IPS DF 6.9 (cell line): ENCODE measurements at regions not wholly inside any gene's neighbourhood (a gene's known extent, or its start where the extent isn't known, plus 50 kb on each side); places are given as distances from the start of the nearest gene placed in this dataset.
"Not testable (repeated sequence)": the region's sequence is repeated elsewhere in the genome, so short reads cannot be mapped to it uniquely, and the experiment has no call there.

Experiments
- DNase-seq: peaks from one replicate; pipeline ENCODE4 v3.0.0-alpha.2; 2013; ENCODE audit warnings: low read depth, low spot score
- H3K27ac ChIP-seq: one replicate; pipeline ENCODE4 v1.5.1; 2013; ENCODE audit warnings: low read length, control low read depth
- H3K27me3 ChIP-seq: 2 replicates; pipeline ENCODE4 v1.6.1; 2013; ENCODE audit warnings: mild to moderate bottlenecking, low read length; ENCODE audit not compliant: control insufficient read depth, insufficient read depth
- H3K36me3 ChIP-seq: 2 replicates; pipeline ENCODE4 v1.6.1; 2013; ENCODE audit warnings: low read length; ENCODE audit not compliant: control insufficient read depth, insufficient read depth
- H3K4me1 ChIP-seq: 2 replicates; pipeline ENCODE4 v1.6.1; 2013; ENCODE audit warnings: low read length; ENCODE audit not compliant: control insufficient read depth, insufficient read depth
- H3K4me3 ChIP-seq: 2 replicates; pipeline ENCODE4 v1.5.1; 2013; ENCODE audit warnings: mild to moderate bottlenecking, low read length
- H3K9me3 ChIP-seq: 2 replicates; pipeline ENCODE4 v1.6.1; 2013; ENCODE audit warnings: low read length, inconsistent platforms; ENCODE audit not compliant: control insufficient read depth, insufficient read depth
- WGBS: extraction: QIAGEN DNeasy Blood & Tissue Kit; methylation state at CpG from one replicate; pipeline ENCODE4 v1.1.7; 2013; ENCODE audit warnings: mixed read lengths, missing lambda C conversion rate; ENCODE audit not compliant: insufficient read length, insufficient coverage; 5-methylcytosine and 5-hydroxymethylcytosine counted together

- no peaks in the 10 kb centered on the region for H3K4me1 ChIP-seq
- no peak overlapping the region for H3K4me3 ChIP-seq
- H3K36me3 ChIP-seq: no peaks in the 10 kb centered on the region
- H3K27me3 ChIP-seq: no peaks in the 10 kb centered on the region
- no peak overlapping the region for H3K27ac ChIP-seq
- no peaks in the 10 kb centered on the region for H3K9me3 ChIP-seq
- no peak for DNase-seq
Observed at GRCh38 chr5:145544401-145544800, 290.7 kb downstream of the PRELID2 start.

GRCh38 chr5:145543968-145544367, 291.2 kb downstream of the PRELID2 start:
- no CpG with 5 or more reads among the region's 3 CpGs for WGBS
- Histone ChIP-seq H3K27me3 (no peaks in the 10 kb centered on the region), H3K36me3 (no peaks in the 10 kb centered on the region), H3K4me1 (no peaks in the 10 kb centered on the region), H3K27ac (no peak overlapping the region), H3K4me3 (no peak overlapping the region), H3K9me3 (no peaks in the 10 kb centered on the region)
- no peak for DNase-seq

DNA sequence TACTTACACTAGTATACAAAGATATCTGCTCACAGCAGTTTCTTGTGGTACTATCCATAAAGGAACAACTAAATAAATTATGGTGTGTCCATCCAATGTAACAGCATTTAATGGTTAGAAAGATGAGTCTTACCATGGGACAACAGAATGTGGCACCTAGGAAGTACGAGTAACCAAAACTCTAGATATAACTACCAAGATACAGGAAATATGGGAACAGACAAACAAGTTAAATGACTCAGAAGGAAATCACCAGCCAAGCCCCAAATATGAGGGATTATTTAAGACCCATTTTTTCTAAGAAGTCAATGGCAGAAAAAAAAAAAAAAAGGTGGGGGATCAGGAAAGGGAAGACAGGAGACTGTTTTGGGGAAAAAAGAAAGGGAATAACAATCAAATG, 294.8 kb downstream of the PRELID2 start:
- WGBS: no CpG with 5 or more reads among the region's 1 CpG
- no peaks in the 10 kb centered on the region for H3K27me3 ChIP-seq
- H3K4me1 ChIP-seq: no peaks in the 10 kb centered on the region
- H3K27ac ChIP-seq: no peak overlapping the region
- DNase-seq: no peak
- no peaks in the 10 kb centered on the region for H3K36me3 ChIP-seq
- H3K4me3 ChIP-seq: no peak overlapping the region
- H3K9me3 ChIP-seq: no peaks in the 10 kb centered on the region

GRCh38 chr5:145539201-145539600, 295.9 kb downstream of the PRELID2 start:
- no peaks in the 10 kb centered on the region for H3K27me3 ChIP-seq

GRCh38 chr5:145536133-145536532, 299.0 kb downstream of the PRELID2 start:
- no peaks in the 10 kb centered on the region for H3K36me3 ChIP-seq
- no peak overlapping the region for H3K27ac ChIP-seq
- DNase-seq: no peak
- no peaks in the 10 kb centered on the region for H3K9me3 ChIP-seq
- H3K27me3 ChIP-seq: no peaks in the 10 kb centered on the region
- H3K4me1 ChIP-seq: no peaks in the 10 kb centered on the region
- no peak overlapping the region for H3K4me3 ChIP-seq
- no CpG with 5 or more reads among the region's 4 CpGs for WGBS

More at GRCh38 chr5:145539201-145539600, 295.9 kb downstream of the PRELID2 start:
- no peak overlapping the region for H3K4me3 ChIP-seq
- DNase-seq: no peak
- WGBS: no CpG with 5 or more reads among the region's 2 CpGs
- H3K27ac ChIP-seq: no peak overlapping the region
- H3K36me3 ChIP-seq: no peaks in the 10 kb centered on the region
- H3K4me1 ChIP-seq: no peaks in the 10 kb centered on the region
- no peaks in the 10 kb centered on the region for H3K9me3 ChIP-seq

- H3K27ac ChIP-seq: no peak overlapping the region
- H3K27me3 ChIP-seq: no peaks in the 10 kb centered on the region
- no peak overlapping the region for H3K4me3 ChIP-seq
- no peak for DNase-seq
- H3K36me3 ChIP-seq: no peaks in the 10 kb centered on the region
- H3K9me3 ChIP-seq: no peaks in the 10 kb centered on the region
- no peaks in the 10 kb centered on the region for H3K4me1 ChIP-seq
- WGBS: no CpG with 5 or more reads among the region's 5 CpGs
Observed at GRCh38 chr5:145531038-145531734, 304.0 kb downstream of the PRELID2 start.

DNA sequence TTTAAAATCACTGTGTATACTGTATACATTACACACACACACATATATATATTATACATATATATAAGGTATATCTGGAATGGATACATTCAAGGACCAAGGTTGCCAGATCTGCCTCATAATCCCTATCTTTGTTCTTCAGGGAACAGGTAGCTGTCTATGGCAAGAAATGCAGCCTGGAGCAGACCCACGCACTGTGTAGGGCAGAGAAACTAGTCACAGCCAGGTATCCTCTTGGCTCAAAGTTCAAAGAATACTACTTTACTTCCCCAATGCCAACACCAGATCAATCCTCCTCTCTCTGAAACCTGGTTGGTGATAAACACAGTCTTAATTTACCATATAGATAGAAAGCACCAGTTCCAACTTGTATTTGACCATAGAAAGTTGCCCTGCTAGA, 313.6 kb downstream of the PRELID2 start:
- no peaks in the 10 kb centered on the region for H3K36me3 ChIP-seq
- DNase-seq: no peak
- no peak overlapping the region for H3K27ac ChIP-seq
- no peak overlapping the region for H3K4me3 ChIP-seq
- H3K9me3 ChIP-seq: no peaks in the 10 kb centered on the region
- no peaks in the 10 kb centered on the region for H3K4me1 ChIP-seq
- WGBS: no CpG with 5 or more reads among the region's 1 CpG
- no peaks in the 10 kb centered on the region for H3K27me3 ChIP-seq

GRCh38 chr5:145521066-145521465, 314.1 kb downstream of the PRELID2 start:
- Histone ChIP-seq H3K27me3 (no peaks in the 10 kb centered on the region), H3K36me3 (no peaks in the 10 kb centered on the region), H3K4me1 (no peaks in the 10 kb centered on the region), H3K9me3 (no peaks in the 10 kb centered on the region), H3K4me3 (no peak overlapping the region), H3K27ac (no peak overlapping the region)
- no peak for DNase-seq
- WGBS: no CpG with 5 or more reads among the region's 3 CpGs

- no peak overlapping the region for H3K4me3 ChIP-seq
Observed at GRCh38 chr5:145520335-145520734, 314.8 kb downstream of the PRELID2 start.

DNA sequence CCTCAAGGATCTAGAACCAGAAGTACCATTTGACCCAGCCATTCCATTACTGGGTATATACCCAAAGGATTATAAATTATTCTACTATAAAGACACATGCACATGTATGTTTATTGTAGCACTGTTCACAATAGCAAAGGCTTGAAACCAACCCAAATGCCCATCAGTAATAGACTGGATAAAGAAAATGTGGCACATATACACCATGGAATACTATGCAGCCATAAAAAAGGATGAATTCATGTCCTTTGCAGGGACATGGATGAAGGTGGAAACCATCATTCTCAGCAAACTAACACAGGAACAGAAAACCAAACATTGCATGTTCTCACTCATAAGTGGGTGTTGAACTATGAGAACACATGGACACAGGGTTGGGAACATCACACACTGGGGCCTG, 317.6 kb downstream of the PRELID2 start:
- H3K4me1 ChIP-seq, H3K27ac ChIP-seq, DNase-seq, H3K9me3 ChIP-seq, H3K36me3 ChIP-seq, H3K4me3 ChIP-seq, H3K27me3 ChIP-seq: not testable (repeated sequence)

More at GRCh38 chr5:145520335-145520734, 314.8 kb downstream of the PRELID2 start:
- no CpG with 5 or more reads among the region's 4 CpGs for WGBS
- H3K27ac ChIP-seq: no peak overlapping the region
- no peaks in the 10 kb centered on the region for H3K27me3 ChIP-seq
- H3K36me3 ChIP-seq: no peaks in the 10 kb centered on the region
- DNase-seq: no peak
- no peaks in the 10 kb centered on the region for H3K4me1 ChIP-seq
- H3K9me3 ChIP-seq: no peaks in the 10 kb centered on the region

DNA sequence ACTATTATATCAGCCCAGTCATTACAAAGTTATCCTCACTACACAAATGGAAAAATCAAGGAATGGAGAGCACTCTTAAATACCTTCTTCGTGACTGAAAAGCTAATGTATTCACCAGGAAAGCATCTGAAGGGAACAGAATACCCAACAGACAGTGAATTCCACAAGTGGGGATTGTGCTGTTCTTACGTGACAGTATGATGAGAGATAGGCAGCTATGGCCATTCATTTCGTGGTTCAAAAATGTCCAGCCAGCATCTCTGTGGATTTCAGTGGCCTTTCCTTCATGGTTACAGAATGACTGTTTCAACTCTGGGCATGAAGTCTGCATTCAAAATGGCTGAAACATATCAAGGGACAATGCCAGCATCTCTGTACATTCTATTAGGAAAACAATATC, 323.8 kb downstream of the PRELID2 start:
- Histone ChIP-seq H3K4me1 (no peaks in the 10 kb centered on the region), H3K36me3 (no peaks in the 10 kb centered on the region), H3K9me3 (no peaks in the 10 kb centered on the region), H3K4me3 (no peak overlapping the region), H3K27ac (no peak overlapping the region), H3K27me3 (no peaks in the 10 kb centered on the region)
- no peak for DNase-seq
- WGBS: no CpG with 5 or more reads among the region's 3 CpGs
